Skeletal muscle satellite cell (primary cell): ENCODE measurements at regions not wholly inside any gene's neighbourhood (a gene's known extent, or its start where the extent isn't known, plus 50 kb on each side); places are given as distances from the start of the nearest gene placed in this dataset.

Source experiments
- H3K27me3 ChIP-seq: 2 replicates; pipeline ENCODE4 v1.7.0; 2013; ENCODE audit warnings: low read length; ENCODE audit not compliant: control insufficient read depth, insufficient read depth
- H3K36me3 ChIP-seq: 2 replicates; pipeline ENCODE4 v1.7.0; 2013; ENCODE audit warnings: mild to moderate bottlenecking, control low read depth, low read length; ENCODE audit not compliant: insufficient read depth
- H3K4me1 ChIP-seq: 2 replicates; pipeline ENCODE4 v1.7.0; 2013; ENCODE audit warnings: low read length; ENCODE audit not compliant: control insufficient read depth, insufficient read depth
- H3K4me2 ChIP-seq: 2 replicates; pipeline ENCODE4 v1.7.0; 2013; ENCODE audit warnings: mild to moderate bottlenecking, low read length
- H3K4me3 ChIP-seq: 2 replicates; pipeline ENCODE4 v1.7.0; 2013; ENCODE audit warnings: low read length
- H3K9ac ChIP-seq: 2 replicates; pipeline ENCODE4 v1.7.0; 2013; ENCODE audit warnings: mild to moderate bottlenecking, low read depth, low read length, moderate library complexity
- H3K9me3 ChIP-seq: replicated peaks from 2 replicates; pipeline ENCODE4 v1.7.0; 2013; ENCODE audit warnings: mild to moderate bottlenecking, control low read depth, low read length

- H3K9me3 ChIP-seq = no peaks in the 10 kb centered on the region
- no peak overlapping the region for H3K4me2 ChIP-seq
- H3K4me1 ChIP-seq = no peaks in the 10 kb centered on the region
- H3K9ac ChIP-seq = no peak overlapping the region
- peaks cover 21% of the 10 kb centered on the region for H3K27me3 ChIP-seq
- H3K36me3 ChIP-seq = no peaks in the 10 kb centered on the region
- no peak overlapping the region for H3K4me3 ChIP-seq
Observed at GRCh38 chr12:107306141-107306659, 212.9 kb upstream of the CRY1 start.

- no peaks in the 10 kb centered on the region for H3K36me3 ChIP-seq
- H3K9me3 ChIP-seq = no peaks in the 10 kb centered on the region
- H3K4me3 ChIP-seq = no peak overlapping the region
- no peak overlapping the region for H3K4me2 ChIP-seq
- H3K27me3 ChIP-seq = peaks cover 31% of the 10 kb centered on the region
- H3K9ac ChIP-seq = no peak overlapping the region
- H3K4me1 ChIP-seq = no peaks in the 10 kb centered on the region
Observed at GRCh38 chr12:107308310-107308709, 215.0 kb upstream of the CRY1 start.

- H3K4me1 ChIP-seq = no peaks in the 10 kb centered on the region
- peaks cover 31% of the 10 kb centered on the region for H3K27me3 ChIP-seq
- no peak overlapping the region for H3K4me2 ChIP-seq
- no peak overlapping the region for H3K4me3 ChIP-seq
- H3K9me3 ChIP-seq = no peaks in the 10 kb centered on the region
- no peak overlapping the region for H3K9ac ChIP-seq
- H3K36me3 ChIP-seq = no peaks in the 10 kb centered on the region
Observed at GRCh38 chr12:107309020-107309419, 215.7 kb upstream of the CRY1 start.

- Histone ChIP-seq H3K9ac (no peak overlapping the region), H3K4me3 (no peak overlapping the region), H3K4me2 (no peak overlapping the region), H3K9me3 (no peaks in the 10 kb centered on the region), H3K36me3 (no peaks in the 10 kb centered on the region), H3K4me1 (no peaks in the 10 kb centered on the region), H3K27me3 (peaks cover 43% of the 10 kb centered on the region)
Observed at GRCh38 chr12:107310621-107311020, 217.3 kb upstream of the CRY1 start.

GRCh38 chr12:107311682-107312081 is 218.3 kb upstream of the CRY1 start:
- no peaks in the 10 kb centered on the region for H3K9me3 ChIP-seq
- H3K36me3 ChIP-seq = no peaks in the 10 kb centered on the region
- peaks cover 48% of the 10 kb centered on the region for H3K27me3 ChIP-seq
- no peak overlapping the region for H3K4me2 ChIP-seq
- H3K4me3 ChIP-seq = no peak overlapping the region
- no peak overlapping the region for H3K9ac ChIP-seq
- no peaks in the 10 kb centered on the region for H3K4me1 ChIP-seq

GRCh38 chr12:107317751-107318555 is 224.6 kb upstream of the CRY1 start:
- H3K4me3 ChIP-seq = peak overlapping the region; percentile 62
- H3K9ac ChIP-seq = no peak overlapping the region
- H3K4me1 ChIP-seq = peaks cover 30% of the 10 kb centered on the region
- H3K36me3 ChIP-seq = no peaks in the 10 kb centered on the region
- H3K27me3 ChIP-seq = peaks cover 69% of the 10 kb centered on the region
- H3K9me3 ChIP-seq = no peaks in the 10 kb centered on the region
- peak overlapping the region; percentile 95 for H3K4me2 ChIP-seq

- peak overlapping the region; percentile 62 for H3K4me3 ChIP-seq
- H3K4me2 ChIP-seq = peak overlapping the region; percentile 95
- peaks cover 74% of the 10 kb centered on the region for H3K27me3 ChIP-seq
- no peak overlapping the region for H3K9ac ChIP-seq
- H3K36me3 ChIP-seq = no peaks in the 10 kb centered on the region
- peaks cover 30% of the 10 kb centered on the region for H3K4me1 ChIP-seq
- H3K9me3 ChIP-seq = no peaks in the 10 kb centered on the region
Observed at GRCh38 chr12:107318556-107318805, 225.1 kb upstream of the CRY1 start.

GRCh38 chr12:107318806-107319532 is 225.6 kb upstream of the CRY1 start:
- Histone ChIP-seq H3K9ac (no peak overlapping the region), H3K4me2 (peak overlapping the region; percentile 95), H3K9me3 (no peaks in the 10 kb centered on the region), H3K27me3 (peaks cover 79% of the 10 kb centered on the region), H3K4me3 (peak overlapping the region; percentile 62), H3K36me3 (no peaks in the 10 kb centered on the region), H3K4me1 (peaks cover 30% of the 10 kb centered on the region)

- Histone ChIP-seq H3K9me3 (no peaks in the 10 kb centered on the region), H3K4me2 (peak overlapping the region; percentile 95), H3K36me3 (no peaks in the 10 kb centered on the region), H3K4me3 (peak overlapping the region; percentile 62), H3K9ac (no peak overlapping the region), H3K27me3 (peaks cover 83% of the 10 kb centered on the region), H3K4me1 (peaks cover 30% of the 10 kb centered on the region)
Observed at GRCh38 chr12:107319533-107320032, 226.2 kb upstream of the CRY1 start.

GRCh38 chr12:107320033-107320928 is 226.9 kb upstream of the CRY1 start:
- Histone ChIP-seq H3K9me3 (no peaks in the 10 kb centered on the region), H3K36me3 (no peaks in the 10 kb centered on the region), H3K4me3 (peak overlapping the region; percentile 62), H3K9ac (no peak overlapping the region), H3K4me1 (peaks cover 30% of the 10 kb centered on the region), H3K4me2 (peak overlapping the region; percentile 95), H3K27me3 (peaks cover 76% of the 10 kb centered on the region)
